Epithelial cell of proximal tubule (primary cell): ENCODE measurements at regions not wholly inside any gene's neighbourhood (a gene's known extent, or its start where the extent isn't known, plus 50 kb on each side); places are given as distances from the start of the nearest gene placed in this dataset.

Experiments used
- DNase-seq: peaks from one replicate; pipeline ENCODE4 v3.0.0-alpha.2; 2011; ENCODE audit warnings: low read depth
- H3K4me3 ChIP-seq: 2 replicates; pipeline ENCODE4 v1.5.1; 2011; ENCODE audit warnings: low read depth, mild to moderate bottlenecking, low read length
- TF ChIP-seq, protein P1 (sequence below): conservative IDR thresholded peaks from 2 replicates; pipeline ENCODE4 v1.5.1; 2012; ENCODE audit warnings: low read depth, mild to moderate bottlenecking, low read length

GRCh38 chr14:83777516-83777915 lies 1752.4 kb upstream of the FLRT2 start:
- no peak overlapping the region for H3K4me3 ChIP-seq
- no peak for DNase-seq
- TF ChIP-seq, protein P1, sequence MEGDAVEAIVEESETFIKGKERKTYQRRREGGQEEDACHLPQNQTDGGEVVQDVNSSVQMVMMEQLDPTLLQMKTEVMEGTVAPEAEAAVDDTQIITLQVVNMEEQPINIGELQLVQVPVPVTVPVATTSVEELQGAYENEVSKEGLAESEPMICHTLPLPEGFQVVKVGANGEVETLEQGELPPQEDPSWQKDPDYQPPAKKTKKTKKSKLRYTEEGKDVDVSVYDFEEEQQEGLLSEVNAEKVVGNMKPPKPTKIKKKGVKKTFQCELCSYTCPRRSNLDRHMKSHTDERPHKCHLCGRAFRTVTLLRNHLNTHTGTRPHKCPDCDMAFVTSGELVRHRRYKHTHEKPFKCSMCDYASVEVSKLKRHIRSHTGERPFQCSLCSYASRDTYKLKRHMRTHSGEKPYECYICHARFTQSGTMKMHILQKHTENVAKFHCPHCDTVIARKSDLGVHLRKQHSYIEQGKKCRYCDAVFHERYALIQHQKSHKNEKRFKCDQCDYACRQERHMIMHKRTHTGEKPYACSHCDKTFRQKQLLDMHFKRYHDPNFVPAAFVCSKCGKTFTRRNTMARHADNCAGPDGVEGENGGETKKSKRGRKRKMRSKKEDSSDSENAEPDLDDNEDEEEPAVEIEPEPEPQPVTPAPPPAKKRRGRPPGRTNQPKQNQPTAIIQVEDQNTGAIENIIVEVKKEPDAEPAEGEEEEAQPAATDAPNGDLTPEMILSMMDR: no peak

DNA sequence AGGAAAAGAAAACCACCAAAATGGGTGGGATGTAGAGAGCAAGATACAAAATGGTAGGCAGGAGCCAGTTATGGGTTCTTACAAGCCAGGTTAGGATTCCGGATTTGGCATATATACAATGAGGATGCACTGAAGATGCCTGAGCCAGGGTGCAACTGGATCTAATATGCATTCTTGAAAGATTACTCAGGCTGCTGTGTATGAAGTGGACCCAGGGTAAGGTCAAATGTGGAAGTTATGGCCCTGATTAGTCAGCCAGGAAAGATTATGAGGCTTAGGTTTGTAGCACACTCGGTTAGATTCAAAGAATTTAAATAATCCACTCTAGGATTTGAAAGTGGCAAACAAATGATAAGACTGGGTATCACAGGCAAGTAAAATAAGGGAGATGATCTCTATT lies 1750.7 kb upstream of the FLRT2 start:
- DNase-seq: peak; percentile 47
- TF ChIP-seq, protein P1: no peak
- no peak overlapping the region for H3K4me3 ChIP-seq

DNA sequence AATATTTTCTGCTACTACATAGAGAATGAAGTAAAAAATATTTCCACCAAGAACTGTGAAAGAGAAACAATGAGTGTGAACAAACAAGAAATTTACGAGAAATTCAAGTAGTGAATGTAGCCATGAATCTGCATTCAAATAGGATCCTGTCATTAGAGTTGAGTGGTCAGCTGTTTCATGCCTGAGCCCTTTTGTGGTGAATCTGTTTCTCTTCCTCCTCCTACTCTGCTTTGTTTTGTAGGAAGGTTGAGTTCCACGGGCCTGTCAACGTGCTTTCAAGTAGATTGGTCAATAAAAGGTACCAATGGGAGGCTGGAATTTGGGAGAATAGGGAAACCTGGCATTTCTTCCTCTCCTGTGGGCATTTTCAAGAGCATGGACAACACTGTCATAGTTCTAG lies 1749.6 kb upstream of the FLRT2 start:
- TF ChIP-seq, protein P1: no peak
- no peak overlapping the region for H3K4me3 ChIP-seq
- no peak for DNase-seq

DNA sequence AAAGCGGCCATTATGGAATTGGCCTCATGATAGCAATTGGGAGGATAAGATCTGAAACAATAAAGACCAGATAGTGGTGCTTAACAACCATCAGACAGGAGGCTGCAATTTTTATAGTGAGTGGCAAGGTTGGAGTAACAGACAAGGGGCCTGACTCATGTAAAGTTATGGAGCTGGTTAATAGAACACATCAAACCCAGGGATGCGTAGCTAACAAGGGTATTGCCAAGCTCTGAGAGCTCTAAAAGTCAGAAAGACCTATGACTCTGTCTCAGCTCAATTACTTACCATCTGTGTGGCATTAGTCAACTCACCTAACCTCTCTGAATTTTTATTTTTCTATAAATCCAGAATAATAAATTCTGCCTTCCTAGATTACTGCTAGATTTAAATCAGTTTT lies 1731.5 kb upstream of the FLRT2 start:
- peak; percentile 61 for DNase-seq
- TF ChIP-seq, protein P1: no peak
- no peak overlapping the region for H3K4me3 ChIP-seq

DNA sequence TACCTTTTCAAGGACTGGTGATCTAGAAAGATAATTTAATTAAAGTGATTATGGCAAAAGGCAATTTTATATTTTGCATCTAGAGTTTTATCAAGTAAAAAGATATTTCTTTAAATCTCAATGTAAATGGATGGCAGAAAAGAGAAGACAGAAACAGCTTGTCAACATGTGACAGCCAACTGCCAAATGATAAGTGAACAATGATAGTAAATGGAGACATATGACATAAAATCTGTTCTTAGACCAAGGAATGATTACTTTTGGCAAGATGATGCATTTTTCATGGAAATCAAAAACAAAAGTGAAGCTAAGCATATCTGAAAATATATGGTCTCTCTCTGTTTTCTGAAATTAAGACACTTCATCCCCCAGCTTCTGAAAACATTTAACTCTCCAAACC lies 1730.7 kb upstream of the FLRT2 start:
- TF ChIP-seq, protein P1: no peak
- no peak for DNase-seq
- H3K4me3 ChIP-seq: no peak overlapping the region

DNA sequence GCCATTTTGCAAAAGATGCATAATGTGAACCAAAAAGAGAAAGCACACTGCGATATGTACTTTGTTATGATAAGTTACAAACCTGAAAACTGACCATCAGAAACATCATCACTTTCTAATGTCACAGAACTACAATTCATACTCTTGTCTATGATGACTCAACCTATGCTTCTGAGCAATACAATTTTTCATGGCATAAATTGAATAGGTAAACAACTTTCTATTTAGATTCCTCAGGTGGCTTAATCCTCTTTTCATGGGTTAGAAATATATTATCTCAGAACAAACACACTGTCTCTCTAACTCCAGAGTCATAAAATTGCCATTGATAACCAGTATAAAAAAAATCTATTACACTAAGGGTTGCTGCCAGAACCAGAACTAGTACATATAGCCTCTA lies 1715.0 kb upstream of the FLRT2 start:
- TF ChIP-seq, protein P1: no peak
- DNase-seq: no peak
- H3K4me3 ChIP-seq: no peak overlapping the region

DNA sequence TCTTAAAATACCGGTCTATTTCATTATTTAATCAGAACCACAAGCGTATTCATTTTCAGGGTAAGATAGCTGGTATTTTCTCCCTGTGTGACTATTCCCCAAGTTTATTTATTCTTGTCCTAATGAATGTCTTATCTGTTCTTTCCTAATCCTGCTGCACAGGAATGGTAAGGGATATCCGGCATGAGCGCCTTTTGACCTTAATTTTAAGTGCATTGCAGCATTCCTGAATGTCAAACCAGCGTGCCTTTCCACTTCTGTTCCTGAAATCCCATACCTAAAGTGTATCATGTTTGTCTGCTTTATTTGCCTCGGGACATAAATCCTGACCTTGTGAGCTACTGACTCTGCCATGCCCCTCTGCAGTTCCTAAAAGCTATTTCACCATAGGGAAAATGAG lies 1713.2 kb upstream of the FLRT2 start:
- TF ChIP-seq, protein P1: no peak
- no peak overlapping the region for H3K4me3 ChIP-seq
- DNase-seq: no peak
